HG03135 (cell line): ENCODE measurements at regions not wholly inside any gene's neighbourhood (a gene's known extent, or its start where the extent isn't known, plus 50 kb on each side); places are given as distances from the start of the nearest gene placed in this dataset.

Source experiments
- ATAC-seq: cut with Tn5 transposase; IDR thresholded peaks from one replicate; pipeline ENCODE4 v1.9.1; 2021; ENCODE audit warnings: mild to moderate bottlenecking, moderate library complexity; ENCODE audit not compliant: unreplicated experiment

GRCh38 chr2:21912405-21912804, 788.6 kb downstream of the TDRD15 start:
- no peak for ATAC-seq

- ATAC-seq: no peak
Observed at GRCh38 chr2:21915201-21915600, 791.4 kb downstream of the TDRD15 start.

- ATAC-seq: no peak
Observed at GRCh38 chr2:21916934-21917522, 793.3 kb downstream of the TDRD15 start.

GRCh38 chr2:21920721-21921120, 797.0 kb downstream of the TDRD15 start:
- ATAC-seq: no peak

GRCh38 chr2:21924640-21925285, 801.0 kb downstream of the TDRD15 start:
- peak; percentile 79 for ATAC-seq

GRCh38 chr2:21928292-21928691, 804.5 kb downstream of the TDRD15 start:
- no peak for ATAC-seq

- ATAC-seq: no peak
Observed at GRCh38 chr2:21930226-21930625, 806.5 kb downstream of the TDRD15 start.

- no peak for ATAC-seq
Observed at GRCh38 chr2:21939967-21940366, 816.2 kb downstream of the TDRD15 start.

- no peak for ATAC-seq
Observed at GRCh38 chr2:21944536-21944935, 820.8 kb downstream of the TDRD15 start.

- no peak for ATAC-seq
Observed at GRCh38 chr2:21945658-21946057, 821.9 kb downstream of the TDRD15 start.

- ATAC-seq: no peak
Observed at GRCh38 chr2:21947046-21947445, 823.3 kb downstream of the TDRD15 start.

GRCh38 chr2:21966139-21966538, 842.4 kb downstream of the TDRD15 start:
- ATAC-seq: no peak

GRCh38 chr2:21970971-21971370, 847.2 kb downstream of the TDRD15 start:
- no peak for ATAC-seq

GRCh38 chr2:21972586-21972985, 848.8 kb downstream of the TDRD15 start:
- ATAC-seq: no peak

GRCh38 chr2:21981127-21981526, 857.4 kb downstream of the TDRD15 start:
- no peak for ATAC-seq

- ATAC-seq: no peak
Observed at GRCh38 chr2:21993002-21993401, 869.2 kb downstream of the TDRD15 start.

GRCh38 chr2:21996339-21996738, 872.6 kb downstream of the TDRD15 start:
- no peak for ATAC-seq

GRCh38 chr2:21999522-21999921, 875.8 kb downstream of the TDRD15 start:
- ATAC-seq: no peak

- ATAC-seq: no peak
Observed at GRCh38 chr2:22002066-22002465, 878.3 kb downstream of the TDRD15 start.

- ATAC-seq: no peak
Observed at GRCh38 chr2:22003270-22003669, 879.5 kb downstream of the TDRD15 start.

- no peak for ATAC-seq
Observed at GRCh38 chr2:22011048-22011447, 887.3 kb downstream of the TDRD15 start.

GRCh38 chr2:22020091-22020742, 896.4 kb downstream of the TDRD15 start:
- ATAC-seq: no peak
